BJ (cell line): ENCODE measurements at regions not wholly inside any gene's neighbourhood (a gene's known extent, or its start where the extent isn't known, plus 50 kb on each side); places are given as distances from the start of the nearest gene placed in this dataset.
"Not testable (repeated sequence)": the region's sequence is repeated elsewhere in the genome, so short reads cannot be mapped to it uniquely, and the experiment has no call there.

Experiments used
- CTCF ChIA-PET: fragments of 350-600 bp; formaldehyde crosslinking; extraction: SDS; loops from one replicate; lab custom pipeline; 2021; ENCODE audit warnings: antibody characterized with exemption, inconsistent platforms; lab: Yijun Ruan, JAX
- POLR2A ChIA-PET: fragments of 300-600 bp; sonication (Branson Sonifier 250); formaldehyde crosslinking; extraction: SDS; loops from one replicate; lab custom pipeline; 2021; ENCODE audit warnings: antibody characterized with exemption; lab: Charles Lee
- DNase-seq: peaks from one replicate; pipeline ENCODE4 v3.0.0-alpha.2; 2011; ENCODE audit warnings: low read depth
- H3K27me3 ChIP-seq: 2 replicates; pipeline ENCODE4 v1.6.0; 2011; ENCODE audit warnings: low read length; ENCODE audit not compliant: control insufficient read depth, insufficient read depth
- H3K36me3 ChIP-seq: 2 replicates; pipeline ENCODE4 v1.5.1; 2011; ENCODE audit warnings: low read length; ENCODE audit not compliant: control insufficient read depth, insufficient read depth
- H3K4me3 ChIP-seq: 2 replicates; pipeline ENCODE4 v1.5.1; 2011; ENCODE audit warnings: low read depth, mild to moderate bottlenecking, control low read depth, low read length
- CTCF ChIP-seq: IDR thresholded peaks from 2 replicates; pipeline ENCODE4 v1.5.1; 2011; ENCODE audit warnings: low read depth, mild to moderate bottlenecking, control low read depth, inconsistent platforms, low read length, moderate library complexity; ENCODE audit not compliant: insufficient read depth

GRCh38 chr5:116732591-116732990 is 158.0 kb upstream of the SEMA6A start:
- no peak overlapping the region for H3K4me3 ChIP-seq
- DNase-seq: no peak
- no peaks in the 10 kb centered on the region for H3K36me3 ChIP-seq
- POLR2A ChIA-PET: no interaction called here
- CTCF ChIA-PET: no interaction called here
- no peaks in the 10 kb centered on the region for H3K27me3 ChIP-seq
- TF ChIP-seq CTCF: no peak

GRCh38 chr5:116731432-116731831 is 156.8 kb upstream of the SEMA6A start:
- no peak for TF ChIP-seq CTCF
- POLR2A ChIA-PET: no interaction called here
- H3K4me3 ChIP-seq: no peak overlapping the region
- no peak for DNase-seq
- H3K36me3 ChIP-seq: no peaks in the 10 kb centered on the region
- CTCF ChIA-PET: no interaction called here
- no peaks in the 10 kb centered on the region for H3K27me3 ChIP-seq

- CTCF ChIA-PET: no interaction called here
- no peak overlapping the region for H3K4me3 ChIP-seq
- TF ChIP-seq CTCF: no peak
- POLR2A ChIA-PET: no interaction called here
- H3K36me3 ChIP-seq: no peaks in the 10 kb centered on the region
- no peaks in the 10 kb centered on the region for H3K27me3 ChIP-seq
- no peak for DNase-seq
Observed at GRCh38 chr5:116730706-116731105, 156.1 kb upstream of the SEMA6A start.

- POLR2A ChIA-PET: no interaction called here
- Histone ChIP-seq H3K4me3 (no peak overlapping the region), H3K27me3 (no peaks in the 10 kb centered on the region), H3K36me3 (no peaks in the 10 kb centered on the region)
- DNase-seq: no peak
- CTCF ChIA-PET: no interaction called here
- TF ChIP-seq CTCF: no peak
Observed at GRCh38 chr5:116730185-116730584, 155.6 kb upstream of the SEMA6A start.

- TF ChIP-seq CTCF: no peak
- ChIA-PET POLR2A (no interaction called here), CTCF (no interaction called here)
- Histone ChIP-seq H3K4me3 (no peak overlapping the region), H3K36me3 (no peaks in the 10 kb centered on the region), H3K27me3 (no peaks in the 10 kb centered on the region)
- no peak for DNase-seq
Observed at GRCh38 chr5:116727248-116727647, 152.6 kb upstream of the SEMA6A start.

GRCh38 chr5:116726180-116726579 is 151.6 kb upstream of the SEMA6A start:
- H3K4me3 ChIP-seq, POLR2A ChIA-PET, DNase-seq, H3K36me3 ChIP-seq, H3K27me3 ChIP-seq, CTCF ChIA-PET: not testable (repeated sequence)
